Nephron (organoid): ENCODE measurements at regions not wholly inside any gene's neighbourhood (a gene's known extent, or its start where the extent isn't known, plus 50 kb on each side); places are given as distances from the start of the nearest gene placed in this dataset.

Experiments
- H3K27ac Mint-ChIP-seq, 3 experiments: 2 replicates each; pipeline ENCODE4 v1.8.0; 2020; ENCODE audit warnings: mixed read lengths in 3 of 3, mild to moderate bottlenecking in 2 of 3, moderate library complexity in 1 of 3
- H3K27me3 Mint-ChIP-seq: 2 replicates; pipeline ENCODE4 v1.8.0; 2021; ENCODE audit warnings: low read depth, mild to moderate bottlenecking, moderate library complexity, mixed read lengths
- H3K36me3 Mint-ChIP-seq: 2 replicates; pipeline ENCODE4 v1.8.0; 2020; ENCODE audit warnings: low read depth, mixed read lengths
- H3K4me1 Mint-ChIP-seq: 2 replicates; pipeline ENCODE4 v1.8.0; 2020; ENCODE audit warnings: mixed read lengths
- H3K4me3 Mint-ChIP-seq, 3 experiments: 2 replicates each; pipeline ENCODE4 v1.8.0; 2020; ENCODE audit warnings: mild to moderate bottlenecking in 3 of 3, mixed read lengths in 3 of 3, moderate library complexity in 2 of 3
- H3K9me3 Mint-ChIP-seq: 2 replicates; pipeline ENCODE4 v1.8.0; 2020; ENCODE audit warnings: mixed read lengths
- TF ChIP-seq, protein P1 (sequence below), 3 experiments: fragments of 200-600 bp; sonication (generic); IDR thresholded peaks; one replicate each; pipeline ENCODE4 v1.5.0; 2021; ENCODE audit warnings: antibody characterized with exemption in 3 of 3; ENCODE audit not compliant: unreplicated experiment in 3 of 3

DNA sequence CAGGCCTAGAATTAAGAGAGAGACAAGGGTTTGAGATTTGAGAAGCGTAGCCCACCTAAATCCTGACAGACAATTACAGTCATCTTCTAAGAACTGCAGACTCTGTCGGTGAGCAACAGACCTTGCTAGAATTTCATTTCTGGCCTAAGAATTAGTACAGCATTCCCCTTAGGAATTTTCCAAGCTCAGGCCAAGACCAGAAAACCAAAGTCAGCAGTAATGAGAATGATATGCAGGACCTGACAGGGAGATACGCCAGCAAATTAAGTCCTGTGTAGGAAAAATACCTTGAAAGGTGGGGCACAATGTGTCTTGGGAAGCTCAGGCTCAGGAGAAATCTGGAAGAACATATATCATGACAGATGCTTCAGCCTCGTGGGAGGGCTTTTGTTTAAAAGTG lies 52.7 kb upstream of the HERPUD2 start:
- TF ChIP-seq, protein P1, sequence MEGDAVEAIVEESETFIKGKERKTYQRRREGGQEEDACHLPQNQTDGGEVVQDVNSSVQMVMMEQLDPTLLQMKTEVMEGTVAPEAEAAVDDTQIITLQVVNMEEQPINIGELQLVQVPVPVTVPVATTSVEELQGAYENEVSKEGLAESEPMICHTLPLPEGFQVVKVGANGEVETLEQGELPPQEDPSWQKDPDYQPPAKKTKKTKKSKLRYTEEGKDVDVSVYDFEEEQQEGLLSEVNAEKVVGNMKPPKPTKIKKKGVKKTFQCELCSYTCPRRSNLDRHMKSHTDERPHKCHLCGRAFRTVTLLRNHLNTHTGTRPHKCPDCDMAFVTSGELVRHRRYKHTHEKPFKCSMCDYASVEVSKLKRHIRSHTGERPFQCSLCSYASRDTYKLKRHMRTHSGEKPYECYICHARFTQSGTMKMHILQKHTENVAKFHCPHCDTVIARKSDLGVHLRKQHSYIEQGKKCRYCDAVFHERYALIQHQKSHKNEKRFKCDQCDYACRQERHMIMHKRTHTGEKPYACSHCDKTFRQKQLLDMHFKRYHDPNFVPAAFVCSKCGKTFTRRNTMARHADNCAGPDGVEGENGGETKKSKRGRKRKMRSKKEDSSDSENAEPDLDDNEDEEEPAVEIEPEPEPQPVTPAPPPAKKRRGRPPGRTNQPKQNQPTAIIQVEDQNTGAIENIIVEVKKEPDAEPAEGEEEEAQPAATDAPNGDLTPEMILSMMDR (IDR thresholded peaks at IDR 0.05; ENCODE audit: unreplicated experiment in 3 of 3): no peak
- H3K36me3 Mint-ChIP-seq: no peaks in the 10 kb centered on the region
- H3K27ac Mint-ChIP-seq: peak overlapping the region; percentile 68 to 87 (median 85)
- no peaks in the 10 kb centered on the region for H3K27me3 Mint-ChIP-seq
- peaks cover 6% of the 10 kb centered on the region for H3K9me3 Mint-ChIP-seq
- H3K4me1 Mint-ChIP-seq: peaks cover 47% of the 10 kb centered on the region
- H3K4me3 Mint-ChIP-seq: peak overlapping the region in 1 of 3 experiments; percentile 50

DNA sequence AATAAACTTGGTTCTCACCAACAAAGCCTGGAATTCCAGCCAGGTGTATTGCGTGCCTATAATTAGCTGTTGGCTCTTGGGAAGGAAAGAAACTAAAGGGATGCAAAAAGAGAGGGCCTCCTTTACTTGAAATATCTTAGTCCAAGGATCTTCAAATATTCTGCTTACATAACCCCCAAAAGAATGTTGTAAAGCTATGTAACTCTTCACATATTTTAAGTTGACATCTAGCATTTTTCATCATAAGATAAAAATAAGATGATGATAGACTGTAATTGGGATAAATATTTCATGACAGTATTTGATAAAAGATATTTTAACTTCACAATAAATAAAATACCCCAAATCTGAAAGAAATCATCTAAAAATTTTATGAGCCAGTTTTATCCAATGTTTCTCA lies 52.5 kb upstream of the SEPTIN7 start:
- TF ChIP-seq, protein P1 (IDR thresholded peaks at IDR 0.05; ENCODE audit: unreplicated experiment in 3 of 3): no peak
- H3K36me3 Mint-ChIP-seq: no peaks in the 10 kb centered on the region
- peaks cover 5% of the 10 kb centered on the region for H3K9me3 Mint-ChIP-seq
- no peaks in the 10 kb centered on the region for H3K27me3 Mint-ChIP-seq
- H3K27ac Mint-ChIP-seq: peak overlapping the region; percentile 68 to 87 (median 85)
- H3K4me1 Mint-ChIP-seq: peaks cover 47% of the 10 kb centered on the region
- H3K4me3 Mint-ChIP-seq: no peak overlapping the region

DNA sequence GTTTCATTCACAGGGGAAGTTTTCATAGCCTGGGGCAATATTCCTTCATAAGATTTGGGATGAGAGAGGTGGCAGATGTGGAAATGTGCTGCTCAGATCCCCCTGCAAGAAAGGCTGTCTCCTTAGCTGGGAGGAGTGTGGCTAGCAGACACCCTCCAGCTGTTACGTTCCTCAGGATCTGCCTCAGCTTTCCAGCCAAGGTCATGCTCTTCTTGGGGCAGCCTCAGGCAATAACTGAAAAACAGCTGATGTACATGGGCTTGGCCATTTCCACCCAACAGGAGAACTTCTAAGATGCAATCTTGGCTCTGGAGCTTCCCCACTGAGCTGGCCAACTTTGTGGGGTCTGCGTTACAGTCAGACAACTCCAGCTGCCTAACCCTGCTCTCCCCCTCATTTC lies 51.3 kb upstream of the SEPTIN7 start:
- TF ChIP-seq, protein P1 (IDR thresholded peaks at IDR 0.05; ENCODE audit: unreplicated experiment in 3 of 3): no peak
- Mint-ChIP-seq H3K36me3 (no peaks in the 10 kb centered on the region), H3K4me3 (no peak overlapping the region), H3K27me3 (no peaks in the 10 kb centered on the region), H3K4me1 (peaks cover 47% of the 10 kb centered on the region), H3K27ac (peak overlapping the region; percentile 50 to 84 (median 68)), H3K9me3 (no peaks in the 10 kb centered on the region)
